IMR-90 (cell line): ENCODE measurements at regions not wholly inside any gene's neighbourhood (a gene's known extent, or its start where the extent isn't known, plus 50 kb on each side); places are given as distances from the start of the nearest gene placed in this dataset.

Source experiments
- ATAC-seq: fragments of 200-7000 bp; cut with Tn5 transposase; 2 replicates; pipeline ENCODE4 v1.9.1; 2020; ENCODE audit warnings: low read depth, mild to moderate bottlenecking, moderate library complexity
- BruUV-seq: library from RNA; stranded (reverse); fragments of 400-500 nt; replicated peaks from 2 replicates; lab custom pipeline; 2021; lab: Mats Ljungman, UMichigan
- CTCF ChIA-PET: fragments of 300-600 bp; formaldehyde crosslinking; extraction: SDS; loops from one replicate; lab custom pipeline; 2021; ENCODE audit warnings: antibody characterized with exemption; lab: Yijun Ruan, JAX
- POLR2A ChIA-PET: fragments of 300-600 bp; sonication (Branson Sonifier 250); formaldehyde crosslinking; loops from one replicate; lab custom pipeline; 2022; ENCODE audit warnings: antibody characterized with exemption; ENCODE audit not compliant: unreplicated experiment; lab: Charles Lee
- DNase-seq: peaks from one replicate; pipeline ENCODE4 v3.0.0; 2013
- H2AFZ ChIP-seq: replicated peaks from 2 replicates; pipeline ENCODE3; 2013; ENCODE audit warnings: low read length, mild to moderate bottlenecking; ENCODE audit not compliant: poor library complexity
- H2AK5ac ChIP-seq: 2 replicates; pipeline ENCODE4 v1.6.1; 2013; ENCODE audit warnings: low read depth, low read length, inconsistent platforms
- H2AK9ac ChIP-seq: replicated peaks from 2 replicates; pipeline ENCODE3; 2013; ENCODE audit warnings: mild to moderate bottlenecking, low read depth, low read length, moderate library complexity; ENCODE audit not compliant: poor library complexity
- H2BK120ac ChIP-seq: 2 replicates; pipeline ENCODE4 v1.6.1; 2013; ENCODE audit warnings: low read depth, low read length, inconsistent platforms
- H2BK15ac ChIP-seq: 3 replicates; pipeline ENCODE4 v1.6.1; 2013; ENCODE audit warnings: low read depth, low read length, inconsistent platforms
- H2BK20ac ChIP-seq: 2 replicates; pipeline ENCODE4 v1.6.1; 2013; ENCODE audit warnings: low read depth, mild to moderate bottlenecking, inconsistent platforms, low read length, moderate library complexity
- H2BK5ac ChIP-seq: 2 replicates; pipeline ENCODE4 v1.6.1; 2013; ENCODE audit warnings: mild to moderate bottlenecking, low read depth, low read length, inconsistent platforms; ENCODE audit not compliant: poor library complexity, severe bottlenecking
- H3K14ac ChIP-seq: replicated peaks from 2 replicates; pipeline ENCODE4 v1.6.1; 2013; ENCODE audit warnings: low read depth, low read length, inconsistent platforms
- H3K18ac ChIP-seq: 2 replicates; pipeline ENCODE4 v1.6.1; 2013; ENCODE audit warnings: low read depth, low read length, control low read depth
- H3K23ac ChIP-seq: 2 replicates; pipeline ENCODE4 v1.6.1; 2013; ENCODE audit warnings: low read depth, low read length, inconsistent platforms
- H3K27ac ChIP-seq: 2 replicates; pipeline ENCODE4 v1.5.1; 2013; ENCODE audit warnings: mild to moderate bottlenecking, control low read depth, low read length; ENCODE audit not compliant: insufficient read depth
- H3K27me3 ChIP-seq: 2 replicates; pipeline ENCODE4 v1.6.1; 2013; ENCODE audit warnings: low read length; ENCODE audit not compliant: control insufficient read depth, insufficient read depth
- H3K36me3 ChIP-seq: 2 replicates; pipeline ENCODE4 v1.6.1; 2013; ENCODE audit warnings: low read length, mixed read lengths; ENCODE audit not compliant: control insufficient read depth, insufficient read depth
- H3K4ac ChIP-seq: 2 replicates; pipeline ENCODE4 v1.6.1; 2013; ENCODE audit warnings: low read depth, low read length, inconsistent platforms
- H3K4me1 ChIP-seq: 2 replicates; pipeline ENCODE4 v1.6.1; 2013; ENCODE audit warnings: low read length, mixed read lengths; ENCODE audit not compliant: control insufficient read depth, insufficient read depth
- H3K4me2 ChIP-seq: 2 replicates; pipeline ENCODE4 v1.6.1; 2013; ENCODE audit warnings: low read depth, mild to moderate bottlenecking, control low read depth, low read length, moderate library complexity
- H3K4me3 ChIP-seq: 2 replicates; pipeline ENCODE4 v1.5.1; 2013; ENCODE audit warnings: low read depth, mild to moderate bottlenecking, control low read depth, low read length, moderate library complexity; ENCODE audit not compliant: insufficient read depth
- H3K56ac ChIP-seq: 2 replicates; pipeline ENCODE4 v1.6.1; 2013; ENCODE audit warnings: low read length, inconsistent platforms; ENCODE audit not compliant: insufficient read depth; ENCODE audit errors: extremely low read depth
- H3K79me1 ChIP-seq, 2 experiments: 2 replicates each; pipeline ENCODE4 v1.6.1; 2013; ENCODE audit warnings: low read length in 2 of 2, inconsistent platforms in 1 of 2, low read depth in 1 of 2
- H3K9ac ChIP-seq: 2 replicates; pipeline ENCODE4 v1.6.1; 2013; ENCODE audit warnings: low read depth, low read length, control low read depth
- H3K9me1 ChIP-seq: 2 replicates; pipeline ENCODE4 v1.6.1; 2013; ENCODE audit warnings: low read length, inconsistent platforms; ENCODE audit not compliant: insufficient read depth
- H3K9me3 ChIP-seq: 2 replicates; pipeline ENCODE4 v1.6.1; 2013; ENCODE audit warnings: low read length; ENCODE audit not compliant: control insufficient read depth, insufficient read depth
- H4K20me1 ChIP-seq: 2 replicates; pipeline ENCODE4 v1.6.1; 2013; ENCODE audit warnings: low read length, inconsistent platforms; ENCODE audit not compliant: insufficient read depth
- H4K5ac ChIP-seq: 2 replicates; pipeline ENCODE4 v1.6.1; 2013; ENCODE audit warnings: mild to moderate bottlenecking, low read depth, low read length, control low read depth
- H4K8ac ChIP-seq, 2 experiments: 2 replicates each; pipeline ENCODE4 v1.6.1; 2013; ENCODE audit warnings: low read depth in 2 of 2, low read length in 2 of 2, control low read depth in 1 of 2, inconsistent platforms in 1 of 2
- H4K91ac ChIP-seq: 2 replicates; pipeline ENCODE4 v1.6.1; 2013; ENCODE audit warnings: low read depth, low read length, inconsistent platforms; ENCODE audit not compliant: insufficient read depth
- CEBPB ChIP-seq: IDR thresholded peaks from 2 replicates; pipeline ENCODE4 v1.6.1; 2012; ENCODE audit warnings: low read depth, low read length, improper control_type of control experiment
- CHD1 ChIP-seq: IDR thresholded peaks from 2 replicates; pipeline ENCODE4 v1.6.1; 2012; ENCODE audit warnings: low read depth, low read length, improper control_type of control experiment
- CTCF ChIP-seq: conservative IDR thresholded peaks from 2 replicates; pipeline ENCODE4 v1.5.1; 2012; ENCODE audit warnings: mild to moderate bottlenecking, low read depth, low read length, improper control_type of control experiment
- MAFK ChIP-seq: IDR thresholded peaks from 2 replicates; pipeline ENCODE4 v1.6.1; 2012; ENCODE audit warnings: low read depth, low read length, improper control_type of control experiment
- MXI1 ChIP-seq: IDR thresholded peaks from 2 replicates; pipeline ENCODE4 v1.6.1; 2012; ENCODE audit warnings: low read depth, mild to moderate bottlenecking, low read length, moderate library complexity, borderline replicate concordance
- NFE2L2 ChIP-seq: fragments of 150-350 bp; IDR thresholded peaks from 2 replicates; pipeline ENCODE4 v1.6.1; 2016; ENCODE audit warnings: low read depth, mild to moderate bottlenecking, low read length
- RAD21 ChIP-seq: IDR thresholded peaks from 2 replicates; pipeline ENCODE4 v1.6.1; 2012; ENCODE audit warnings: low read length, improper control_type of control experiment
- RCOR1 ChIP-seq: IDR thresholded peaks from 2 replicates; pipeline ENCODE4 v1.6.1; 2012; ENCODE audit warnings: mild to moderate bottlenecking, low read length, improper control_type of control experiment; ENCODE audit not compliant: insufficient replicate concordance
- RFX5 ChIP-seq: IDR thresholded peaks from 2 replicates; pipeline ENCODE4 v1.8.0; 2012; ENCODE audit warnings: low read depth, mild to moderate bottlenecking, low read length, moderate library complexity
- SMC3 ChIP-seq: fragments of 150-350 bp; IDR thresholded peaks from 2 replicates; pipeline ENCODE4 v1.6.1; 2016; ENCODE audit warnings: low read depth, mild to moderate bottlenecking, antibody characterized with exemption, low read length, moderate library complexity
- USF2 ChIP-seq: fragments of 150-350 bp; IDR thresholded peaks from 2 replicates; pipeline ENCODE4 v1.6.1; 2017; ENCODE audit warnings: mild to moderate bottlenecking, antibody characterized with exemption, low read length, low read depth
- WGBS, 2 experiments: methylation state at CpG; one replicate each; pipeline versions ENCODE4 v1.1.5 to v1.1.7; 2013; ENCODE audit warnings: missing lambda C conversion rate in 2 of 2; ENCODE audit not compliant: insufficient read length in 1 of 2; ENCODE audit errors: extremely low coverage in 2 of 2; 5-methylcytosine and 5-hydroxymethylcytosine counted together
- dilution Hi-C: fragments of 300-500 bp; cut with HindIII; formaldehyde crosslinking; loops from one replicate; pipeline ENCODE4 v1.14.3; 2018; ENCODE audit warnings: low sequenced_read_pairs; ENCODE audit not compliant: unreplicated experiment
- in situ Hi-C: fragments of 300-500 bp; cut with MboI; formaldehyde crosslinking; loops from 3 replicates; pipeline ENCODE4 v1.14.3; 2019; ENCODE audit warnings: low sequenced_read_pairs, inconsistent platforms, mixed read lengths
- intact Hi-C: fragments of 100-400 bp; cut with micrococcal nuclease; formaldehyde crosslinking; loops from 2 replicates; pipeline ENCODE4 v1.10.0; 2022

GRCh38 chr1:87820668-87821334, 492.1 kb downstream of the LMO4 start:
- no peak overlapping the region for H3K56ac ChIP-seq
- CTCF ChIA-PET: interaction anchor here (1.2 kb wide), 1 partner anchor 10 kb away, joined by 4 read pairs; no protein-coding TSS in a partner anchor
- no CpG with 5 or more reads among the region's 8 CpGs for WGBS, 2 experiments

More at GRCh38 chr1:87820668-87821334, 492.1 kb downstream of the LMO4 start:
- Histone ChIP-seq H3K27me3 (no peaks in the 10 kb centered on the region), H3K18ac (no peak overlapping the region), H4K91ac (no peak overlapping the region), H3K9me1 (no peaks in the 10 kb centered on the region), H2AK5ac (no peak overlapping the region), H3K4me3 (no peak overlapping the region), H3K79me1 (no peaks in the 10 kb centered on the region), H3K4me1 (peaks cover 4% of the 10 kb centered on the region; the same call in 1 of the 2 replicates), H3K27ac (no peak overlapping the region), H3K14ac (no peak overlapping the region), H2BK5ac (no peak overlapping the region), H3K9ac (no peak overlapping the region), H3K4me2 (no peak overlapping the region), H4K20me1 (no peaks in the 10 kb centered on the region), H2BK20ac (no peak overlapping the region), H4K8ac (no peak overlapping the region), H3K23ac (no peak overlapping the region), H3K4ac (no peak overlapping the region), H3K36me3 (no peaks in the 10 kb centered on the region), H4K5ac (no peak overlapping the region), H2BK15ac (no peak overlapping the region), H2BK120ac (no peak overlapping the region), H3K9me3 (no peaks in the 10 kb centered on the region), H2AFZ (no peak overlapping the region), H2AK9ac (no peak overlapping the region)
- no peak for ATAC-seq
- dilution Hi-C loops (no loop called here), intact Hi-C loops (no loop called here), in situ Hi-C loops (no loop called here)
- BruUV-seq: no TSS peak
- POLR2A ChIA-PET: no interaction called here
- TF ChIP-seq NFE2L2: no peak
- no peak for TF ChIP-seq CEBPB
- TF ChIP-seq CTCF: no peak
- no peak for TF ChIP-seq SMC3
- TF ChIP-seq RCOR1: no peak
- TF ChIP-seq MXI1: no peak
- TF ChIP-seq MAFK: no peak
- no peak for TF ChIP-seq CHD1
- no peak for TF ChIP-seq RFX5
- no peak for TF ChIP-seq RAD21
- TF ChIP-seq USF2: no peak
- DNase-seq: no peak
